Adrenal gland (tissue), 9 donors: ENCODE measurements at regions not wholly inside any gene's neighbourhood (a gene's known extent, or its start where the extent isn't known, plus 50 kb on each side); places are given as distances from the start of the nearest gene placed in this dataset.

Experiments
- DNase-seq, 7 donors: peaks; one replicate each; pipeline ENCODE4 v3.0.0-alpha.2; 2019 to 2020
- H3K27ac ChIP-seq, 5 donors: fragments of 200-600 bp; sonication (generic) in 4 of 5; 1 replicate in 3 of 5; 2 replicates in 2 of 5; pipeline versions ENCODE4 v1.5.1 to v1.8.0; 2016 to 2020; ENCODE audit warnings: mild to moderate bottlenecking in 1 of 5
- H3K27me3 ChIP-seq: fragments of 200-600 bp; 2 replicates; pipeline ENCODE4 v1.8.0; 2021
- H3K36me3 ChIP-seq, 2 donors: fragments of 200-600 bp; replicated peaks in 1 of 2; 1 replicate in 1 of 2; 2 replicates in 1 of 2; pipeline versions ENCODE4 v1.5.1 to v1.8.0; 2018 to 2022
- H3K4me1 ChIP-seq, 2 donors: fragments of 200-600 bp; replicated peaks in 1 of 2; 1 replicate in 1 of 2; 2 replicates in 1 of 2; pipeline versions ENCODE4 v1.5.1 to v1.8.0; 2018 to 2021
- H3K4me3 ChIP-seq, 4 donors: fragments of 200-600 bp; sonication (generic) in 3 of 4; one replicate each; pipeline ENCODE4 v1.5.1; 2016 to 2018
- H3K9me3 ChIP-seq, 3 donors: fragments of 200-600 bp; sonication (generic) in 1 of 3; replicated peaks in 1 of 3; 1 replicate in 2 of 3; 2 replicates in 1 of 3; pipeline versions ENCODE4 v1.5.1 to v1.8.0; 2016 to 2021
- CTCF ChIP-seq, 6 experiments: fragments of 450-650 bp in 4 of 6; fragments of 200-600 bp in 2 of 6; sonication (generic) in 1 of 6; IDR thresholded peaks; 1 replicate in 5 of 6; 2 replicates in 1 of 6; pipeline versions ENCODE4 v1.5.1 to v1.8.0; 2016 to 2021; ENCODE audit warnings: antibody characterized with exemption in 6 of 6, mild to moderate bottlenecking in 2 of 6, moderate library complexity in 1 of 6
- POLR2A ChIP-seq, 2 donors: fragments of 450-650 bp; IDR thresholded peaks; one replicate each; pipeline ENCODE4 v1.6.1; 2017; ENCODE audit warnings: antibody characterized with exemption in 2 of 2, mild to moderate bottlenecking in 2 of 2, moderate library complexity in 1 of 2
- WGBS, 4 donors: extraction: QIAGEN DNeasy Blood & Tissue Kit in 2 of 4; methylation state at CpG; one replicate each; pipeline versions ENCODE4 v1.1.5 to v1.1.7; 2013 to 2017; 5-methylcytosine and 5-hydroxymethylcytosine counted together
- intact Hi-C, 2 donors: fragments of 100-400 bp; cut with DNase I; formaldehyde crosslinking; loops; one replicate each; pipeline versions ENCODE4 v1.14.1 to v1.15.0; 2022 to 2023
- donor health status: healthy with polysubstance abuse.
- donor health status: Bipolar disorder and iron deficiency.
- donor health status: DM: yes; HTN: yes; CAD: no.
- donor health status: DM: no; HTN: no; CAD: no.
- donor health status: DM: no; HTN: no; CAD: no.

DNA sequence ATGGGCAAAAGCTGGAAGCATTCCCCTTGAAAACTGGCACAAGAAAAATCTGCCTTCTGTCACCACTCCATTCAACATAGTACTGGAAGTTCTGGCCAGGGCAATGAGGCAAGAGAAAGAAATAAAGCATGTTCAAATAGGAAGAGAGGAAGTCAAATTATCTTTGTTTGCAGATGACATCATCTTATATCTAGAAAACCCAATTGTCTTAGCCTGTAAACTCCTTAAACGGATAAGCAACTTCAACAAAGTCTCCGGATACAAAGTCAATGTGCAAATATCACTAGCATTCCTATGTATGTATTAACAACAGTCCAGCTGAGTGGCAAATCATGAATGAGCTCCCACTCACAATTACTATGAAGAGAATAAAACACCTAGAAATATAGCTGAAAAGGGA is 1579.3 kb downstream of the SUCLG1 start:
- DNase-seq, result no peak
- no peaks in the 10 kb centered on the region for H3K27me3 ChIP-seq

DNA sequence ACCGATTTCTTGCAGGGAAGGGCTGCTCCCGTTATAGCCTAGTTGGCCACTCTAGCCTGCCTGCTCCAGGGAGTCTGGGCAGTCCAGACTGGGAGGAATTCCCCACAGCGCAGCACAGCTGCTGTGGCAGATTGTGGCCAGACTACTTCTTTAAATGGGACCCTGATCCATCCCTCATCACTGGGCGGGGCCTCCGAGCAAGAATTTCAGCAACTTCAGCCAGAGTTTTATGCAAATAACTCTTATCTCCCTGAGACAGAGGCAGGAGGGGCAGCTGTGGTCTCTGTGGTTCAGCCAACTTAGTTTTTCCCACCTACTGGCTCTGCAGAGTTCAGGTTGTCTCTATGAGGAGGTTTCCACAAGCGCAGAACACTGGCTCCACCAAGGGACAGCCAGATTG is 1583.2 kb downstream of the SUCLG1 start:
- WGBS, 4 donors, result 74 to 85% (median 78%) methylated on average over 5 to 6 of the region's 6 CpGs
- H3K36me3 ChIP-seq, result no peaks in the 10 kb centered on the region
- no peaks in the 10 kb centered on the region for H3K4me1 ChIP-seq

More for the DNA sequence above, 1579.3 kb downstream of the SUCLG1 start:
- WGBS, 4 donors, result 66 to 87% (median 77%) methylated on average over 2 of the region's 2 CpGs
- no peak overlapping the region for H3K4me3 ChIP-seq
- intact Hi-C loops, result no loop called here
- H3K27ac ChIP-seq, result no peak overlapping the region
- H3K9me3 ChIP-seq, result no peaks in the 10 kb centered on the region
- TF ChIP-seq POLR2A (IDR thresholded peaks at IDR 0.05) (no peak), CTCF (IDR thresholded peaks at IDR 0.05) (no peak)
- no peaks in the 10 kb centered on the region for H3K36me3 ChIP-seq
- H3K4me1 ChIP-seq, result no peaks in the 10 kb centered on the region

GRCh38 chr2:82857967-82858366 is 1601.1 kb downstream of the SUCLG1 start:
- Histone ChIP-seq H3K36me3 (no peaks in the 10 kb centered on the region), H3K9me3 (no peaks in the 10 kb centered on the region), H3K27me3 (no peaks in the 10 kb centered on the region), H3K4me3 (no peak overlapping the region), H3K4me1 (no peaks in the 10 kb centered on the region), H3K27ac (no peak overlapping the region)
- intact Hi-C loops, result no loop called here
- no peak for DNase-seq
- WGBS, 4 donors, result 78 to 93% (median 84%) methylated on average over 5 of the region's 5 CpGs
- TF ChIP-seq CTCF (IDR thresholded peaks at IDR 0.05) (no peak), POLR2A (IDR thresholded peaks at IDR 0.05) (no peak)

More for the DNA sequence above, 1583.2 kb downstream of the SUCLG1 start:
- H3K27me3 ChIP-seq, result no peaks in the 10 kb centered on the region
- intact Hi-C loops, result no loop called here
- H3K27ac ChIP-seq, result no peak overlapping the region
- no peak overlapping the region for H3K4me3 ChIP-seq
- no peaks in the 10 kb centered on the region for H3K9me3 ChIP-seq
- TF ChIP-seq POLR2A (IDR thresholded peaks at IDR 0.05), result no peak
- TF ChIP-seq CTCF (IDR thresholded peaks at IDR 0.05), result no peak
- no peak for DNase-seq

DNA sequence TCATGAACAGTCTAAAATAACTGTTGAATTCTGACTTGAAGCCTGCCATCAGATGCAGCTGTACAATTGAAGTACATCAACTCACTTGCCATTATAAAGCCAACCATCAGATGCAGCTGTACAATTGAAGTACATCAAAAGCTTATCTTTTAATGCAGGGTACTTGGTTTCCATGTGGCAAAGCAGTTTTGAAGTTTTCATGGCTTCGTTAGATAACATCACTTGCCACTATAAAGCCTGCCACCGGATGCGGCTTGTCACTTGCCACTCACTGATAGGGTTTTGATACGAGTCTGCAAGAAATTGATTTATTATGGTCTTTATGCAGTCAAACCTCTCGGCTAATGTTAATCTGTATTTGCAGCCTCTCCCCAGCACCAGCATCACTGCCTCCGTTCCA is 1605.8 kb downstream of the SUCLG1 start:
- H3K4me1 ChIP-seq, result no peaks in the 10 kb centered on the region
- intact Hi-C loops, result no loop called here
- H3K9me3 ChIP-seq, result no peaks in the 10 kb centered on the region
- TF ChIP-seq POLR2A (IDR thresholded peaks at IDR 0.05) (no peak), CTCF (IDR thresholded peaks at IDR 0.05) (no peak)
- 57 to 83% (median 68%) methylated on average over 6 of the region's 6 CpGs for WGBS, 4 donors
- DNase-seq, result no peak
- no peaks in the 10 kb centered on the region for H3K27me3 ChIP-seq
- no peaks in the 10 kb centered on the region for H3K36me3 ChIP-seq
- H3K4me3 ChIP-seq, result no peak overlapping the region
- H3K27ac ChIP-seq, result no peak overlapping the region
